C4-2B (cell line): ENCODE measurements at regions not wholly inside any gene's neighbourhood (a gene's known extent, or its start where the extent isn't known, plus 50 kb on each side); places are given as distances from the start of the nearest gene placed in this dataset.

ENCODE experiments used
- CTCF ChIP-seq: fragments of 450-650 bp; conservative IDR thresholded peaks from 2 replicates; pipeline ENCODE4 v1.5.1; 2017; ENCODE audit warnings: mild to moderate bottlenecking
- ZFX ChIP-seq: fragments of 450-650 bp; IDR thresholded peaks from 2 replicates; pipeline ENCODE4 v1.6.1; 2017

DNA sequence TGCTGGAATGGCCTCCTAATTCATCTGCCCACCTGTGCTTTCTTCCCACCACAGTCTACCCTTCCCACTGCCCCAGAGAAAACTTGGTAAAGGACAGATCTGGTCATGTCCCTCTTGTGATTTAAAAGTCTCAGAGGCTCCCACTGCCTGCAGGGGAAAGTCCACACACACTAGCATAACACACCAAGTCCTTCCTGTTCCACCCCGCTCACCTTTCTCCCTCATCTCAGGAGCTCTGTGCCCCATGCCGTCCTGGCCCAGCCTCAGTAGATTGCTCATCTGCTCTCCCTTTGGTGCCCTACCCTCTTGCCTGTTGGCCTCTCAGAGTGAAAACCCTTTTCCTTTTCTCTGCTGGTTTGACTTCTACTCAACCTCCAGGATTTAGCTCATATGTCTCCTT, 111.4 kb upstream of the MAP3K1 start:
- no peak for TF ChIP-seq CTCF
- no peak for TF ChIP-seq ZFX
